A673 (cell line): ENCODE measurements at regions not wholly inside any gene's neighbourhood (a gene's known extent, or its start where the extent isn't known, plus 50 kb on each side); places are given as distances from the start of the nearest gene placed in this dataset.

Experiments used
- EZH2 ChIP-seq: fragments of 200-600 bp; sonication (generic); IDR thresholded peaks from 2 replicates; pipeline ENCODE4 v1.6.1; 2017; ENCODE audit warnings: borderline replicate concordance, low read depth, mild to moderate bottlenecking, mixed read lengths, antibody characterized with exemption, low read length; ENCODE audit not compliant: poor library complexity, severe bottlenecking
- TF ChIP-seq, protein P1 (sequence below): fragments of 300-800, 200-600 bp; sonication (generic); conservative IDR thresholded peaks from 2 replicates; pipeline ENCODE4 v1.5.1; 2017; ENCODE audit warnings: low read depth, mild to moderate bottlenecking, antibody characterized with exemption, low read length, moderate library complexity, mixed read lengths

GRCh38 chr13:73793361-73793760 is 340.8 kb downstream of the KLF12 start:
- no peak for TF ChIP-seq EZH2
- TF ChIP-seq, protein P1, sequence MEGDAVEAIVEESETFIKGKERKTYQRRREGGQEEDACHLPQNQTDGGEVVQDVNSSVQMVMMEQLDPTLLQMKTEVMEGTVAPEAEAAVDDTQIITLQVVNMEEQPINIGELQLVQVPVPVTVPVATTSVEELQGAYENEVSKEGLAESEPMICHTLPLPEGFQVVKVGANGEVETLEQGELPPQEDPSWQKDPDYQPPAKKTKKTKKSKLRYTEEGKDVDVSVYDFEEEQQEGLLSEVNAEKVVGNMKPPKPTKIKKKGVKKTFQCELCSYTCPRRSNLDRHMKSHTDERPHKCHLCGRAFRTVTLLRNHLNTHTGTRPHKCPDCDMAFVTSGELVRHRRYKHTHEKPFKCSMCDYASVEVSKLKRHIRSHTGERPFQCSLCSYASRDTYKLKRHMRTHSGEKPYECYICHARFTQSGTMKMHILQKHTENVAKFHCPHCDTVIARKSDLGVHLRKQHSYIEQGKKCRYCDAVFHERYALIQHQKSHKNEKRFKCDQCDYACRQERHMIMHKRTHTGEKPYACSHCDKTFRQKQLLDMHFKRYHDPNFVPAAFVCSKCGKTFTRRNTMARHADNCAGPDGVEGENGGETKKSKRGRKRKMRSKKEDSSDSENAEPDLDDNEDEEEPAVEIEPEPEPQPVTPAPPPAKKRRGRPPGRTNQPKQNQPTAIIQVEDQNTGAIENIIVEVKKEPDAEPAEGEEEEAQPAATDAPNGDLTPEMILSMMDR: no peak
